Activated T-cell treated with anti-CD3 and anti-CD28 coated beads for 1 hour (primary cell): ENCODE measurements at regions not wholly inside any gene's neighbourhood (a gene's known extent, or its start where the extent isn't known, plus 50 kb on each side); places are given as distances from the start of the nearest gene placed in this dataset.

Source experiments
- DNase-seq: peaks from one replicate; pipeline ENCODE4 v3.0.0-alpha.2; 2020; ENCODE audit warnings: low read depth

- no peak for DNase-seq
Observed at GRCh38 chr14:85391455-85391854, 138.5 kb upstream of the FLRT2 start.

DNA sequence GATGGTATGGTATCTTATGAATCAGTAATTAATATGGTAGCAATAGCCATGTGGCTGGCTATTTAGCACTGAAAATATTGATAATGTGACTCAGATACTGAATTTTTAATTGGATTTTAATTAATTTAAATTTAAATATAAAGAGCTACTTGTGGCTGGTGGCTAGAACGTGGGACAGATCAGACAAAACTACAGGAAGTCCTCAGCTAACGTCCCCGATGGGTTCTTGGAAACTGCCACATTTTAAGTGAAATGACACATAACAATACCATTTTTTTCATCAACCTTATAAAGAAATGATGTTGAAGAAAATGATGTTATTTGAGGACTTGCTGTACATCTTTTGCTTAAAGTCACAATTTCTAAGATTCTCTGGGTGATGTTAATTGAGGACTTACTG lies 138.1 kb upstream of the FLRT2 start:
- DNase-seq = no peak

DNA sequence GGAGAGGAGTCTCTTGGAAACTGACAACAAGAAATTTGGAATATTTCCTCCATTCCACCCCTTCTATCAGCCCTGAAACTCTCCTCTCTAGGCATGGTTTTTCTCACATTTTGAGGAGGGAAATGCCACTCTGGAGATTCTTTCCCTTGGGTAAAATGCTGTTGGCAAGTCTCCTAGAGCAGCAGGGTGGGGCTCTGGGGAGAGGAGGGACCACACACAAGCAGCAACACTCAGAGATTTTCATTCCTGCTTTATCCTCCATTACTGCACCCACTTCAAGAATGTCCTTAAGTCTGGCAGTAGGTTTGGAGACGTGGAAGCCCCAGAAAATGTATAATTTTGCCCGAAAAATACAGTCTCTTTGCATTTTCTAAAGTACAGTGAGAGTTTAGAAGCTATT lies 130.8 kb upstream of the FLRT2 start:
- no peak for DNase-seq

DNA sequence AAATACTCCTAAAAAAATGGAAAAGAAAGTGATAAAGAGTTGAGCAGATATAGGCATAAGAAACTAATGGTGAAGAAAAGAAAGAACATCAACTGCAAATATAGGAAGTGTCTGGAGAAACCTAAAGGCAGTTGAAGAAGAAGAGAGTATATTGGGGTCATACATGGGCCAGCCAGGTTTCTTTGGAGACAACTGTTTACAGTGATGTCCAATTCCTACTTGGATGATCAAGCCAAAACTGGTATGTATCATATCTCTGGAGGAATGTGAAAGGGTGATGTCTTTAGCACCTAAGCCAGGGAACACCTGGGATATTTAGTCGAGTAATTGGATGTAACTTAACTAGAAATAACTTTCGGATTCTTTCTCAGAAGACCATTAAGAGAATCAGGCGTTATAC lies 129.3 kb upstream of the FLRT2 start:
- DNase-seq = no peak

DNA sequence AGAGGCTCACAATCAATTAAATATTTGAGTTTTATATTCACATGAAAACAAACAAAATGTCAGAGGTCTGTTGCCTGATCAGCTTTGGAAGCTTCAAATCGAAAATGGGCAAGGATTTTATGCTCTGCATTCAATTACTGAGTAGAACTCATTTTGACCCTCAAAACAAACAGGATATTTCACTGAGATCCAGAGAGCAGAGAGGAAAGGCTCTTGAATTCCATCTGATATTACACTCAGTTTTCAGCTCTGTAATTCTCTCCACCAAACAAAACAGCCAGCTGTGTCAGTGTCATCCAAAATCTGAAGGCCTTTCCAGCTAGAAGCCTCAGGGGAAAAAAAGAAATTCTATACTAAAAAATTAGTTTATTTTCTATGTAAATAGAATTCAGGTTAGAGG lies 128.6 kb upstream of the FLRT2 start:
- no peak for DNase-seq

- DNase-seq = no peak
Observed at GRCh38 chr14:85402569-85403162, 127.3 kb upstream of the FLRT2 start.

- DNase-seq = no peak
Observed at GRCh38 chr14:85409481-85410210, 120.3 kb upstream of the FLRT2 start.

DNA sequence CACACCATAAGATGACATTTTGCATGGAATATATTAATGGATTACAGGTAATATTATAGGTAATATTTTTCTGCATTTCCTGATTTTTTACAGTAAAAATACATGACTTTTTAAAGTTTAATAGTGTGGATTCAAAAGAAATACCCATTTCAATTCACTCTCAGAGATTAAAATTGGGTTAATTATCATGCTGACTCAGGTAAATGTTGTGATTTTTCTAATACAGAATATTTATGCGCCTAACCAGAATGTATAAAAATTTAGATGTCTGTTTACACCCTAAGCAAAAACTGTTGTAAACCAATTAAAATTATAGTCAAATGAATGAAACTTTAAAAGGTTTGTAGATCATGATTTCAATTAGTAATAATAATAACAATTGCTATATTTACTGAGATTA lies 117.2 kb upstream of the FLRT2 start:
- DNase-seq = no peak

DNA sequence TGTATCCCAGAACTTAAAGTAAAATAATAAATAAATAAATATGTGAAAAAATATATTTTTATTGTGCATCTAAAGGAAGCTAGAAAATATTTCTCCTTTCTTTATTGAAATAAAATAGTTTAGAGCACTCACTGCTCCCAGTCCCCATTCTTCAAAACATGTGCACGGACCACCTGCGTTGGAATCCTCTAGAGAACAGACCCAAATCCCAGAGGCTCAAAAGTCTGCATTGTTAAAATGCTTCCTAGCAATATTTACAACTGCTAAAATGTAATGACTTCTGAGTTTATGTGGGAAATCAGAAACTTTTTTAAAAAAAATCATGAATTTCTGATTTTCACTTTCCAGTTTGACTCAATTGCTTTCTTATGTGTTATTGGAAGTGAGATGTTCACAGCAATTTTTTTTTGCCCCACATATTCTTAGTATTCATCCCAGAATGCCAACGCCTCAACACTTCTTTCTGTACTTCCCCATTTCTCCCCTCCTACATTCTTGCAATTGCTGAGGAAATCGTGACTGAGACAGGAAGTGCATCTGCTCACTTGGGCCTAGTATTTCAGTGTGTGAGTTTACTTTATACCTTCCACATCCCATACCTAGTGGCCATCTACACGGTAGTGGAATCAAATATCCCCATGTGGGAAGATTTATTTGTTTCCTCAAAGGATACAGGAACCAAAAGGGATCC lies 116.0 kb upstream of the FLRT2 start:
- DNase-seq = no peak

DNA sequence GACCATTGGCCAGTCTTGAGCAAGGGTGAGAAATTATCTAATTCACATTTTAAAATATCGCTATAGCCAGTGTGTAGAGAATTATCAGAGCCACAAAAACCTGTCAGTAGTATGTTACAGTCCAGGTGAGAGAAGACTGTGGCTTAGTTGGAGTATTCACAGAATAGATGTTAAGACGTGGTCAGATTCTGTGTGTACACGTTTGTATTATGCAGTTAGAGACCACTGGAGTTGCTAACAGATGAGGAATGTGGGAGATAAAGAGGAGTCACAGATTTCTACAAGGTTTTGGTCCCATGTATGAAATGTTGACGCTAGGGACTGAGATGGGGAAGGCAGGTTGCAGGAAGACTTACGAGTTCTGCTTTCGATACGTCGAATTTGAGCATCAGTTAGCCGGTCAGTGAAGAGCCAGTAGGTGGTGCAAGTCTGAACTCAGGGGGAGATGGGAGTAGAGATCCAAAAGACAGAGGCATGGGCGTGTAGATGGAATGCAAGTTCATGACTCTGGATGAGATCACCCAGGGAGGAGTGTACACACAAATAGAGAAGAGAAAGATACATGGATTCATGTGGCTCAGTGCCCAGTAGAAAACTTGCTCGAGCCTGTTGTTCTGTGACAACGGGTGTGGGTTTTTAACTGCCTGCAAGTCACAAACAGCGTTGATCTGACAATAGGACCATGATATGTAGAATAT lies 114.8 kb upstream of the FLRT2 start:
- DNase-seq = no peak

DNA sequence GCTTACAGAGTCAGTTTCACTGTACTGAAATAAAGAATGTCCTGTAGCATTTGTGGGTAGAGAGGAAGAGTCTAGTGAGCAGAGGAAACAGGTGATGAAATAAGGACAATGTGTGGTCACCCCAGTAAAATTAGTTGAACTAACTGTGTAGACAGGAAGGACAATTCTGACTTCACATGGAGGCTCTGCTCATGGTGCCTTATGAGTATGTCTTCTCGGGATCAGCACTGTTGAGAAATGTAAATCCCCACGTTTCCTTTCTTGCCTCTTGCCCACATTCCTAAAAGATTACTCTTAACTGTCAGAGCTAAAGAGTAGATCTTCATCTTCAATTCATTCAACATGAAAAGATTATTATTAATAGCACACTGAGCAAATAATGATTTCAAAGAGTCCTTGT lies 113.2 kb upstream of the FLRT2 start:
- no peak for DNase-seq

DNA sequence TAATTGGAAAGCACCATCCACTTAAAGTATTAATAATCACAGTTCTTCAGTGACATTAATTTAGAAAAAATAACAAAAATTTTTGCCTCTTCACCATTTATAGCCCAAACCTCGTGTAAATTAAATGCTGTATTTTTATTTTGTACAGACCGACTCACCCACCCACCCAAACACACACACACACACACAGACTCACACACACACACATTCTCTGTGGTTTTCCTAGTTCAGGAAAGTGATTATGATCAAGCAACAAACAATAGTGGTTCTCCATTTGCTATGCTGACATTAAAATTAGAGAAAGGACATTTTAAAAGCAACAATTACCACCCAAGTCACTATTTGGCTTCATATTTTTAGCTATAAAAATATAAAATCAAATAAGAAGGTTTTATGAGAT lies 112.5 kb upstream of the FLRT2 start:
- DNase-seq = no peak

- DNase-seq = no peak
Observed at GRCh38 chr14:85418721-85419120, 111.2 kb upstream of the FLRT2 start.

DNA sequence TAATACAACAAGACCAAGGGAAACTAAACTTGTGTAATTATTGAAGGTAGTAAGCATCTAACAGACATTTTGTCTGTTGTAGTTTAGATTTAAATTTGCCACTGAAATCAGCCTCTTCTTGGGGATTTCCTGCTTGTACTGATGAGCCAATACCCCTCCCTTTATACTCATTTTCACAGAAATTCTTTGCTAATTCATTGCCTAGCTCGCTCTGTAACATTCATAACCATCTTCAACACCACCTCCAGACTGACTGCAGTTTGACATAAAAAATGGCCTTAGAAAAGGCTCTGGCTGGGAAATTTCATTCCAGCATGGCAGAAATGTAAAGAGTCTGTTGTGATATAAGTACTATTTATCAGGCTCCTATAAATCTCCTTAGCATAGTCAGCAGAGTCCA lies 109.7 kb upstream of the FLRT2 start:
- DNase-seq = no peak

DNA sequence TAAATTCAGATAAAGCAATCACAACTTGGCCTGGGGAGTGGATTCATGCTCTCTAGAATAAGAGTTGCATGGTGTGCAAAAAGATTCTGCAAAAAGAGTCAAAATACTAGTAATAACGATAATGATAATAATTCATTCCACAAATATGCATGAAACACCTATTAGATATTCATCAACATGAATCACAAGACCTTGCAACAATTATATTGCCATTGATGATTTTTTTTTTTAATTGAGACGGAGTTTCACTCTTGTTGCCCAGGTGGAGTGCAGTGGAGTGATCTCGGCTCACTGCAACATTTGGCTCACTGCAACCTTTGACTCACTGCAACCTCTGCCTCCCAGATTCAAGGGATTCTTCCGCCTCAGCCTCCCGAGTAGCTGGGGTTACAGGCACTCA lies 109.2 kb upstream of the FLRT2 start:
- DNase-seq = no peak

- DNase-seq = no peak
Observed at GRCh38 chr14:85421186-85421877, 108.6 kb upstream of the FLRT2 start.

- no peak for DNase-seq
Observed at GRCh38 chr14:85423889-85424288, 106.1 kb upstream of the FLRT2 start.

- DNase-seq = no peak
Observed at GRCh38 chr14:85425507-85425906, 104.4 kb upstream of the FLRT2 start.

GRCh38 chr14:85426068-85426935 lies 103.6 kb upstream of the FLRT2 start:
- no peak for DNase-seq

DNA sequence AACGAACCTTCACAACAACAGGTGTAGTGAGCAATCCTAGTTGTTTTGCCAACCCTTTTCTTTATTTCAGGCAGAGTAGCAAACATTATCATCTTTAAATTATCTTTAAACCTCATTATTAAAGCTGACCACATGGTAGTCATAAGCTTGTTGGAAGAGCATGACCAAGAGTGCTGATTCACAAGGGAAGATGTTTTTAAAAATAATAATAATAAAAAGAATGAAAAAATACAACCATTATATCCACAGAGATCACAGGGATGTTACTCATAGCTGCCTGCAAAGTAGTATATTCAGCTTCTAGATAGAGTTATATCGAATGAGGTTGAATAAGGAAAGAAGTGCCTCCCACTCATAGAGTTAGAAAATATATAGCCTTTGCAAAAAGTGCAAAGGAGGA lies 101.0 kb upstream of the FLRT2 start:
- DNase-seq = no peak

- DNase-seq = no peak
Observed at GRCh38 chr14:85437148-85437547, 92.8 kb upstream of the FLRT2 start.
